ENCODE measurements at regions not wholly inside any gene's neighbourhood (a gene's known extent, or its start where the extent isn't known, plus 50 kb on each side); places are given as distances from the start of the nearest gene placed in this dataset.

- TF ChIP-seq POLR2A (IDR thresholded peaks at IDR 0.05; ENCODE audit: low read length), result no peak
- no peak for TF ChIP-seq GATA1 (IDR thresholded peaks at IDR 0.05; ENCODE audit: low read depth, low read length)
Observed at GRCh38 chr14:25350802-25351201, 300.9 kb upstream of the STXBP6 start.
